ENCODE measurements at regions not wholly inside any gene's neighbourhood (a gene's known extent, or its start where the extent isn't known, plus 50 kb on each side); places are given as distances from the start of the nearest gene placed in this dataset.

DNA sequence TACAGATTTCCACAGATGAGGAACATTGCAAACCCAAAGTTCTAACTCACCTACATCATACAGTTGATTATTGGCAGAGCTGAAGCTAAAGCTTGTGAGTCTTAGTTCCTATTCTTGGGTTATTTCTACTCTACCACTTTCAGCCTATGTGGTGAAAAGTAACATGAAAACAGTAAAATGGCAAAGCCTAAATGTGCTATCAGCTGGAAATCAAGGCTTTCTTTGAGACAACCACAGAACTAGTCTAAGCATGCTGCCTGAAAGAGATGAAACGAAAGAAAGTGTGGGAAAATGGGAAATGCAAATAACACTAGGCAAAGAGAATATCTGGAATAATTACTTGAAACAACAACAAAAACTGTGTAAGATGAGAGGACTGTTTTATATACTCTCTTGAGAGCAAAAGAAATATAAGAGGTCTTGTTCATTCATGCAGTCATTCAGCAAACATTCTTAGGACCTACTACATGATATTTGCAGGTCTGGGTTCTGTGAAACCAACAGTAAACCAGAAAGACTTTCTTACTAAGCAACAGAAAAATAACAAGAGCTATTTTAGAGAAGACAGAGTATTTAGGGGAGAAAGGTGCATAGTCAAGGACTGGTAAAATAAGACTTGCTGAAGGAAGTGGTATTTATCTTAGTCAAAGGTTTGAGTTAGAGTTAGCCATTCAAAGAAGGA lies 437.1 kb downstream of the HTR7 start:
- no peak for DNase-seq

DNA sequence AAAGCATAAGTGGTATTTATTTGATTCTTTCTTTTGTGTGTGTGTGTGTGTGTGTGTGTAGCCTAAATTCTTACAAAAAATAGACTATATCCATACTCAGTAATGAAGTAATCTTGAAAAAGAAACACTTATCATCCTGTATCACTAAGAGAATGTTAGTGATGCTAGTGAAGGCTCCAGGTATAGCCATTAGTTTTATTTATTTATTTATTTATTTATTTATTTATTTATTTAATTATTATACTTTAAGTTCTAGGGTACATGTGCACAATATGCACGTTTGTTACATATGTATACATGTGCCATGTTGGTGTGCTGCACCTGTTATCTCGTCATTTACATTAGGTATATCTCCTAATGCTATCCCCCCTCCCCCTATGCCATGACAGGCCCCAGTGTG lies 436.0 kb downstream of the HTR7 start:
- DNase-seq, result no peak

DNA sequence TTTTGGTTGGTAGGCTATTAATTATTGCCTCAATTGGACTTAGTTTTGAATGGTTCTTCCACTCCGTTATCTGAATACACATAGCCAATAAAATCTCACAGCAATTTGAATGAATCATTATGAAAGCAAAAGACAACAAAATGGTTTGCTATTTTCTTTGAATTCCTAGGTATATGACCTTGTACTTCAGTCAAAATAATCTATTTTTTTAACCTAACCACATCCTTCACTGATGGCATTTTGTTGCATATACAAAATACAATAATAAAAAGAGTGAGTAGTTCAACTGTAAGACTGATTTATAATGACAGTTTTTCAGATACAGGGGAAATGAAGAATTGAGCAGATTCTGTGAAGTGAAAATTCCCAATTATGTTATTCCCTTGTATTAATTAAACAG lies 433.1 kb downstream of the HTR7 start:
- no peak for DNase-seq

DNA sequence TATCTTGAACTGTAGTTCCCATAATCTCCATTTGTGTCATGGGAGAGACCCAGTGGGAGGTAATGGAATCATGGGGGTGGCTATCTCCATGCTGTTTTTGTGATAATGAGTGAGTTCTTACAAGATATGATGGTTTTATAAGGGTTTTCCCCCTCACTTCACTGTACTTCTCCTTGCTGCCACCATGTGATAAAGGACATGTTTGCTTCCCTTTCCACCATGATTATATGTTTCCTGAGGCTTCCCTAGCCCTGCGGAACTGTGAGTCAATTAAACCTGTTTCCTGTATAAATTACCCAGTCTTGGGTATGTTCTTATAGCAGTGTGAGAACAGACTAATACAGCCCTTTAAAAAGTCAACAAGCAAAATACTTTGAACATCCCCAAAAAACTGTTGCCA lies 427.7 kb downstream of the HTR7 start:
- no peak for DNase-seq

DNA sequence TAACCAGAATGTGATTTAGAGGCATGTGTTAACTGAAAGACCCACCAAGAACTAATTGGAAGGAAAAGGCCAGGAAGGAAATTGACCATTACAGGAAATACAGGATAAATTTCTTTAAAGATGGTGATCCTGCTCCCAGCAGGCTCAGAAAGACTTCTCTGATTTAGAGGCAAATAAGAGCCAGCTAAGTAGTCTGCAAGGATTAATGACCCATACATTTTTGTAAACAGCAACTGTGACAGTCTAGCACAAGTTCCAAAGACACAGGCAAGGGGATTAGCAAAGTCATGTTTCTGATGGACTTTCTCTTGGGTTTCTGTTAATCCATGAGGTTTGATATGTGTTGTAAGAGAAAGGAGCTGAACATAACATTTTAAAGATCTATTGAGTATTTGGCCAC lies 425.0 kb downstream of the HTR7 start:
- DNase-seq, result no peak

DNA sequence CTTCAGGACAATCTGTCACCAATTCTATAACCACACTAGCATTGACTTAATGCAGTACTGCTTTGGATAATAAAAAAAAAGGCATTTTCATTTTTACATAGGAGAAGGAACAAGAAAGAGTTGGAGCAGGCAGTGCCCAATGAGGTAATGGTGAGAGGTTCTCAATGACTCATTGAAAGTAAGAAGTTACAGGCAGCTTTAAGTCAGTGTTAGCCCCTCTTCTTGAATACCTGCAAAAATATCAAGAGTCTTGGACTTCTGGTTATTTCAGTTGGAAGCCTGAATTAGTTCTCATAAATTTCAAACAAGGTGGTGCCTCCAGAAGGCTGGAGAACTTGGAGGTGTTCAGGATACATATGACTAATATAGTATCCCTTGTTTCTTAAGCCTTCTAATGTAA lies 422.5 kb downstream of the HTR7 start:
- DNase-seq, result no peak

DNA sequence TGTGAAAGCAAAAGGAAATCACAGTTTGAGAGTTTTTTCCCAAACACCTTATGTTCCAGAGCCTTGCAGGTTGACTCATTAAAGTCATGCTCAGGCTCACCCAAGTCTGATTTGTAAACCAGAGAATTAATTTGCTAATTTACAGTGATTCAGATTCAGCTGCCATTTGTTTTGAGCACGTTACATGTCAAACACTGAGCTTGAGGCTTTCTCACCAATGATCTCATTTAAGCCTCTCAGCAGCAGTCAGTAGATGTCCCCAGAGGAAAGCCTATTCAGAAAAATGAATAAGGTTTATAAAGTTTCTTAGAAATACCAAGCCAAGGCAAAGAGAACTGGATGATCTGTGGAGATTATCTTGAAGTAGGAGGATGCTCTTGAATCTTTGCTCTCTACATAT lies 420.4 kb downstream of the HTR7 start:
- no peak for DNase-seq

DNA sequence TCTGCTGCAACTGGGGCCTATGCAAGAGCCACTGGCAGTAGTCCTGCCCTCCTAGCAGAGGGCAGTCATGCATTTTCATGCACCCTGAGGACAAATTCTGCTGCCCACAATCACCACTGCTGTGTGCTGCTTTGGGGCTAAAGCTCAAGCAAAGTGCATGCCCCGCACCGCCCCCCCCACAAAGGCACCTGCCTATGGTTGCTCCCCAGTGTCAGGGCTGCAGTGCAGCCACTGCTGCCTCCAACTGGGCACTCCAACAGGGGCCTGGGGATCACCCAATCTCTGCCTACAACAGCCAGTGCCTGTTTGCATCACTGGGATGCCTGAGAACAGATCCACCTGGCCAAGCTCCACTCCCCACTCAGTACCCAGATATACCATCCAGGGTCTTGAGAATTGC lies 417.0 kb downstream of the HTR7 start:
- DNase-seq, result no peak

DNA sequence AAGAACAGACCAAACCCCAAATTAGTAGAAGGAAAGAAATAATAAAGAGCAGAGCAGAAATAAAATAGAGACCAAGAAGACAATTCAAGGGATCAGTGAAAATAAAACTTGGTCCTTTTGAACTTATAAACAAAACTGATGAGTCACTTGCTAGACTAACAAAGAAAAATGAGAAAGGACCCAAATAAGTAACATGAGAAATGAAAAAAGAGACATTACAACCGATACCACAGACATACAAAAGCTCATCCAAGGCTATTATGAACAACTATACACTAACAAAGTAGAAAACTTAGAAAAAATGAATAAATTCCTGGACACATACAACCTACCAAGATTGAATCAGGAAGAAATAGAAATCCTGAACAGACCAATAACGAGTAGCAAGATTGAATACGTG lies 414.5 kb downstream of the HTR7 start:
- DNase-seq, result no peak

DNA sequence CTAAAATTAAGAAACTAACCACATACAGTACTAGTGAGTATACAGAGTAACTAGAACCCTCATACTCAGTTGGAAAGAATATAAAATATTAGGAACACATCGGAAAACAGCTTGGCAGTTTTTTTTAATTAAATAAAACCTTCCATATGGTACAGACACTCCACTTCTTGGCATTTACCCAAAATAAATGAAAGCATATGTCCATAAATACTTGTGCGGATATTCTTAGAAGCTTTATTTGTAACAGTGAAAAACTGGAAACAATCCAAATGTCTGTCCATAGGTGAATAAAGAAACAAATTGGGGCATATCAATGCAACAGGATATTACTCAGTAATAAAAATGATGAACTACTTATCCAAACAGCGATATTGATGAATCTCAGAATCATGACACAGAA lies 410.0 kb downstream of the HTR7 start:
- no peak for DNase-seq

DNA sequence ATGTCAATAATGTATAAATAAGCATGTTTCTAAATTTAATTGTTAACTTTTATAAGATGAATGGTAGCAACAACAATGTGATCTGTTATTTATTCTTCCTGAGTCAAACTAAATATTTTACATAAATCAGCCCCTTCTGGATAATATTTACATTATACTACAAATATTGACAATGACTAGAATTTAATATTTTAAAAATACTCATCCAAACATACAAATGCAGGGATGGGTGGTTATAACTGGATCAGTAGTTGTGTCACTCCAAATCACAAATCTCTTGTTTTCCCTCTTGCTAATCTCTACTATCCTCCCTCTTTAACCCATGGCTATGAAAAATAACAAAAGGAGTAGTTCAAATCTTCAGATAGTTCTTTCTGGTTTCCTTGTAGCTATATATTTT lies 407.0 kb downstream of the HTR7 start:
- DNase-seq, result no peak

DNA sequence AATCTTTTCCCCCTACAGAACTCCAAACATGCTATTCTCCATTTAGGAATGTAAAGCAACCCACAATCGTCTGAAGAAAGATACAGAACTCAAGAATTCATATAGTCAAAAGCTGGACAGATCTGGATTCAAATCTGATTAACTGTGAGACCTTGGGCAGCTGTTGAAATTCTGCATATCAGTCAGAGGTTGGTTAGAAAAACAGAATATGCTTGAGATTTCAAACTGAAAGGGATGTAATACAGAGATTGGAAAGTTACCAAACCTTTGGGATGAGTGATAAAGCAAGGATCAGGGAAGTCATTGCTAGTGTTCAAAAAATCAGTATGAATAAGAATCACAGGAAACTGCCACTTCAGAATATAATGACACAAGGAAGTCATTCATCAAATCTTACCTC lies 406.6 kb downstream of the HTR7 start:
- DNase-seq, result no peak

DNA sequence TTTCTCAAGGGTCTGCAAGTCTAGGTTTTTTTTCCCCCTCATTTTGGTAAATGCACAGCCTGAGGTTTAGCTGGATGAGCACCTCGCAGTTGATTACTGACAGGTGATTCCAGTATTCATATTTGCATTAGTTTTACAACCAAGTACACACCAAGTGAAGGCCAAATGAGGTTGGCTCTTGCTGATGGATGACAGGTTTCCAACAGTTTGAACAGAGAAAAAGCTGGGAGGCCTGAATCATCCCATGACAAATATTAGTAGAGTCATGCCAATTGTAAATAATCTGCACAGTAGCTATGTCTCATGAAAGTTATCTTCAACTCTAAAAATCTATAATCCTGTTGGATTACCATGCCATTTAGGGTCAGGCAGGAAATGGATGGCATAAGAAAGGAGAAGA lies 399.8 kb downstream of the HTR7 start:
- DNase-seq, result no peak

DNA sequence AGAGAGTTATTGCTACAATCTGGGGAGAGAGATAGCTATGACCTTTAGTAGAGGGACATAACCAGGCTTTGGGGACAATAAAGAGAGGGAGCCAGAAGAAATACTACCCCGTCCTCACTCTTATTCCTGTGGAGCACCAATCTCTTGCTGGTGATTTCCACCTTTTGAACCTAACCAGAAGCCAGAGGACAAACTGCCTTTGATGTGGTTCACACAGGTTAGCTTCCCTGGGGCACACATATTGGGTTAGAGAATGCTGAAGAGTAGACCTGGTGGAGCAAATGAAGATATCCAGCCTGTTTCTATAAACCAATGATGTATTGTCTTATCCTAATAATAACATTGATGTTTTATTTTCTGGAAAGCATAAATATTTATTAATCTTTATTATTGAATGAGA lies 399.3 kb downstream of the HTR7 start:
- no peak for DNase-seq

DNA sequence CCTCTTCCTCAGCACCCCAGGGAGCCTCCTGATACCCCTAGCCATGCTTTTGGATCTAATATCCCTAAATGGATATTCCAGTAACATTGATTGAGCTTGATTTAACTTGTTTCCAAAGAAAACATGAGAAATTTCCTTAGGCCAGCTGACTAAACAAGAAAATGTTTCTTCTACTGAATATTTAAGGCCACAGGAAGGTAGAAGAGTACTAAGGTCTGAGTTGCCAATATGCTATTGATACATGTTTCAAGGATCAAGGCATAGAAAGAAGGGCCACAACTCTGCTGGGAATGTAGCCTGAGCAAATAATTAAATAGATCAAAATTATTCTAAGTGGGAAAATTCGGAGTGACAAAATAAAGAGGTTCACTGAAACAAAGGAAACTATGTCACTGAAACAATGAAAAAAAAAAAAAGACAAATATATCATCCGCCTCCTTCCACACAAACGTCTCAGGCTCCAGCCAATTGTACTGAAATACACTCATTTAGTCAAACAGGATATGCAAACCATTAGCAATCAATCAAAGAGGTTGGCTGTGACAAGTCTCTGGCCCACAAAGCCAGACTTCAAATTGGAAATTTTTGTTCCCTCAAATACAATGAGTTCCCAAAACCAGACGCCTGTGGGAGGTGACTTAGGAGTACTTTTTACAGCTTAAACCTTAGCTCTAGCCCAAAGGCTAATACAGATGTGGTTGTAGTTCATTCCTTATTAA lies 396.2 kb downstream of the HTR7 start:
- DNase-seq, result no peak

DNA sequence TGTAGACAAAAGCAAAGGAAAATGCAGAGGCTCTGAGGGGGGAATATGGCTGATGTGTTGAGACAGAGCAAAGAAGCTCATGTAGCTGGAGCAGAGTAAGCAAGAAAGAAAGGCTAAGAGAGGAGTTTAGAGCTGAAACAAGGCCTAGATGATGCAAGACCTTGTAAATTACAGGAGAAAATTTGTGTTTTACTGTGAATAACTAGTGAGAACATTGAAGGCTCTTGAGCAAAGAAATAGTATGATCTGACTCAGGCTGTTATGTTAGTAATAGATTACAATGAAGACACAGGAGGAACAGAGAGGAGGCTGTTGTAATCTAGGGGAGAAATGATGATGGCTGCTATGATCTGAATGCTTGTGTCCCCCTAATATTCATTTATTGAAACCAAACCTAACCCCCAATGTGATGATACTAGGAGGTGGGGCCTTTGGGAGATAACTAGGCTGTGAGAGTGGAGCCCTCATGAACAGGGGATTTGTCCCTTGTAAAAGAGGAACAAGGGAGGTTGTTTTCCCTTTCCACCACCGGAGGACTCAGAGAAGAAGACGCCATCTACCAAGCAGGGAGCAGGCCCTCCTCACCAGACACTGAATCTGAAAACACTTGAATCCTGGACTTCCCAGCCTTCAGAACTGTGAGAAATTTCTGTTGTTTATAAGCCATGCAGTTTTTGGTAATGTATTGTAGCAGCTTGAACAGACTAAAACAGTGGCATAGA lies 394.9 kb downstream of the HTR7 start:
- no peak for DNase-seq

DNA sequence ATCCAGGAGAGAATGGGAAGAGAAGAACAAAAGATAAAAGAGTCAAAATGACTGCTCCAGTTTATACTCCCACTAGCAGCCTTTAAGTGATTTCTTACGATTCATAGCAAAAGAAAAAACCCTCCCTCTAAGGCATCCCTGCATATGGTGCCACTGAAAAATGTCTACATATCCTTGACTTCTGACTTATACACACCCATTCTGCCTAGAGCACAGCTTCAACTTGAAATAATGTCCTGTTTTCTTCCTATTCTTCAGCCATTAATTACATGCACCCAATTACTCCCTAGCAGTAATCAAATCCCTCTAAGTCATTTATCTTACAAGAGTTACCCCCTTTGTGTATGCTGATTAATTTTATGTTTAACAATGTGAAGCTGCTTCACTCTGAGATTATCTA lies 393.5 kb downstream of the HTR7 start:
- DNase-seq, result no peak

DNA sequence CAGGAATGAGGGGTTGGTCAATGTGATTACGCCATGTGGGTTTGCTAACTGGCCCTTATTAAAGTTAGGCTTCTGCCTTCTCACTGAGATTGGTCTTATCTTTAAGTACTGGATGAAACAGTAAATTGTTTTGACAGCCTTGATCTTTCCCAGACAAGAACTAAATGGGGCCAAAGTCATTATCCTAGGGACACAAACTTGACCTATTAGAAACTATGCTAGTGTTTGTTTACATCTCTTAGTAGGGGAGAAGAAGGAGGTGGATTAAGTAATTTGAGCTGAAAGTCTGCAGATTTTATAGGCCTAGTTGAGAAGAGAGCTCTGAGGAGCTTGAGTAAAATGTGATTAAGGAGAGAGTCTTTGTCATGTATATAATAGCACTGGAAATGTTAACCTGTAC lies 386.9 kb downstream of the HTR7 start:
- no peak for DNase-seq

DNA sequence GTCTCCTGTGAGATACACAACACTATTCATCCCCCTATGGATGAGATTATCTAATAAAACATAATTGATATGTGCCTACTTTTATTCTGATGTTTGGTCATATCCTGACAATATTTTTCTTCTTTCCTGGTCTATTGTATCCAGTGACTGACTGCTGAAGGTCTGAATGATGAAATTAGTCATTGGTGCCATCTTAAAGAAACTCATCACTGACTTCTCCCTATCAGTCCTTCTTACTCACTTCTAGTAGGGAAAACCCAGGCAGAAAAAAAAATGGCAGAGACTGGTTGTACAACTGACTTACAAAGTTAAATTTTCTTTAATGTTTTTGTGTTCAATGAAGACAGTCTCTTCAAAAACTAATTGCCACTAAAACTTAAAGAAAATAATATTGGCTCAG lies 377.4 kb downstream of the HTR7 start:
- no peak for DNase-seq

DNA sequence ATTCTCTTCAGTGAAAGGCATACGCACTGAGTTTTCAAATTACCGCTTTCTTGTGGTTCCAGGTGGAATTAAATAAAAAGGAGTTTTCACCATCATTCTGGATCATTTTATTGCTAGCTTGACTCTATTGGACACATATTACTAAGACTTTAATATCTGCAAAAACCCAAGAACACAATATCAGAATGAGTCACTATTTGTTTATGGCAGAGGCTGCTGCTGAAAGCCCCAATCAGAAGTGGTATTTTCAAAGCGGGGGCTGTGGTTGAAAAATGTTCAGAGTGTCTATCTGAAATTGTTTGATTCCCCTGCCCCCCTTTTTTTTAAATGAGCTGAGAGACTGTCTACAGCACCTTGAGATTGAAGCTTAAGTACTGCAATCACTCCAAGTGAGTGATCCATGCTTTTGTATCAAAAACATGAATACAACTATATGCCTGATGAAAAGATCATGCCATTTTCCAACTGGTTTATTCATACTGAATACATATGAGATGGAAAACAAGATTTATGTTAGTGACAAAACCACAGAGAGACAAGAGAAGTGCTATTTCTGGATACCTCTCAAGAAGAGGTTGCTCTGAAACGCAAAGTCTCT lies 376.4 kb downstream of the HTR7 start:
- no peak for DNase-seq

DNA sequence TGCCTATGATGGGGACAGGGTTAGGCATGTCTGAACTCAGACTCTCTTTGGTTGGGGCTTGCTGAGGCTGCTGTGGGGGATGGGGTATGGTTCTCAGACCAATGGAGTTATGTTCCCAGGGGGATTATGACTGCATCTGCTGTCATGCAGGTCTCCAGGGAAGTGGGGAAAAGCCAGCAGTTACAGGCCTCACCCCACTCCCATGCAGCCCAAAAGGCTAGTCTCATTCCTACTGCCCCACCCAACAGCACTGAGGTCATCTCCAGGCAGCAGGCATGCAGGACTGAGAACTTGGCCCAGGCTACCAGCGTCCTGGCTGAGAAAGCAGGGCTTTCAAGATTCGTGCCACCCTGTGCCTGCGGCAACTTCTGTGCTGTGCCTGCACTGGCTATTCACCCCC lies 373.3 kb downstream of the HTR7 start:
- DNase-seq, result no peak

DNA sequence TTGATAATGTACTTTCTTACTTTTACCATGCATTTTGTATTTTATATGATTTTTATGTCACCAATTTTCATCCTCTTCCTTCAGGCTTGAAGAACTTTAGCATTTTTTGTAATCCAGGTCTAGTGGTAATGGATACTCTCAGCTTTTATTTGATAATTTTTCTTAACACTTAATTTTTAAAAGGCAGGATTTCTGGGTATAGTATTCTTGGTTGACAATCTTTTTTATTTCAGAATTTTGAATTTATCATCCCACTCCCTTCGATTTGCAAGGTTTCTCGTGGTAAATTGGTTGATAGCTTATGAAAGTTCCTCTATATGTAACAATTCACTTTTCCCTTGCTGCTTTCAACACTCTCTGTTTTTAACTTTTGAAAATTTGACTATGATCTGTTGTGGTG lies 363.7 kb downstream of the HTR7 start:
- no peak for DNase-seq

DNA sequence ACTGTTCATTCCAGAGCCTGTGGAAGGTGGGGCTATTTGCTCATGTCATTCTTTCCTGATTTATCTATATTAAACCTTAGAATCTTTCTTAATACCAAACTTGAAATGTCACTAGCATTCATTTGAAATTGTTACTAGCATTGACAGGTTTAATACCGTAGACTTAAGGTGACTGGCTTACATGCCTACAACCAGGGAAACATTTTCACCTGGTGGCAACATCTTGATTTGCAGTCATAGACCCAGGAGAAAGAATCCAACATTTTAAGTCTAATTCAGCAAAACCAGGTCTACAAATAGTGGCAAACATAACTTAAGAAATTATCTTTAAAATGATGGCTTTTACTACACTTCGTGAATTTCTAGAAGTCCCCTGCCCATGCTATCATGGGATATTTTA lies 353.7 kb downstream of the HTR7 start:
- DNase-seq, result no peak

DNA sequence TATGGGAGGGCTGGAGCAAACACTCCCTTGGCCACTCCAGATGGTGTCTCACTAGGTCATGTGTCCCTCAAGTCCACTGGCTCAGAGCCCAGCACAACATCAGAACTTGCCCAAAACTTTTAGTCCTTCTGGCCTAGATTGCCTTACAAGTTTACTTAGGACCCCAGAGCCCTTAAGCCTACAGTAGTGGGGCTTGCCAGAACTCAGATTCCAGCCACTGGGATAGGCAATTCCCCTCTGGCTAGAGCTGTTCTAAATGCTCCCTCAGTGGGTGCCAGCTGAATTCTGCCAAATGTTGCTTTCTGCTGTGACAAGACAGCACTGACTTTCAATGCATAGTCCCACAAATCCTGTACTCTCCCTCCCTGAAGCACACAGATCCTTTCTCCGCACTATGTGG lies 331.1 kb downstream of the HTR7 start:
- no peak for DNase-seq

All from CD4-positive, alpha-beta T cell treated with Interleukin-17A for 1 hour (primary cell).